Transverse colon (tissue), 4 donors: ENCODE measurements at regions not wholly inside any gene's neighbourhood (a gene's known extent, or its start where the extent isn't known, plus 50 kb on each side); places are given as distances from the start of the nearest gene placed in this dataset.

ENCODE experiments used
- EP300 ChIP-seq: sonication (generic); formaldehyde crosslinking; IDR thresholded peaks from one replicate; pipeline ENCODE4 v1.6.1; 2017; ENCODE audit warnings: antibody characterized with exemption, low read depth
- POLR2A ChIP-seq: fragments of 450-650 bp; IDR thresholded peaks from one replicate; pipeline ENCODE4 v1.6.1; 2016; ENCODE audit warnings: antibody characterized with exemption, mild to moderate bottlenecking, moderate library complexity
- POLR2AphosphoS5 ChIP-seq, 3 donors: sonication (generic); formaldehyde crosslinking; IDR thresholded peaks; one replicate each; pipeline ENCODE4 v1.6.1; 2016; ENCODE audit warnings: antibody characterized with exemption in 3 of 3
- TF ChIP-seq, protein P1 (sequence below), 5 experiments: fragments of 200-600 bp in 3 of 5; fragments of 450-650 bp in 2 of 5; sonication (generic) in 3 of 5; IDR thresholded peaks; 1 replicate in 2 of 5; 2 replicates in 3 of 5; pipeline ENCODE4 v1.5.1; 2016 to 2017; ENCODE audit warnings: antibody characterized with exemption in 5 of 5, inconsistent platforms in 3 of 5, mild to moderate bottlenecking in 2 of 5, moderate library complexity in 1 of 5

GRCh38 chr7:68362745-68363518 lies 1235.3 kb upstream of the AUTS2 start:
- TF ChIP-seq, protein P1, sequence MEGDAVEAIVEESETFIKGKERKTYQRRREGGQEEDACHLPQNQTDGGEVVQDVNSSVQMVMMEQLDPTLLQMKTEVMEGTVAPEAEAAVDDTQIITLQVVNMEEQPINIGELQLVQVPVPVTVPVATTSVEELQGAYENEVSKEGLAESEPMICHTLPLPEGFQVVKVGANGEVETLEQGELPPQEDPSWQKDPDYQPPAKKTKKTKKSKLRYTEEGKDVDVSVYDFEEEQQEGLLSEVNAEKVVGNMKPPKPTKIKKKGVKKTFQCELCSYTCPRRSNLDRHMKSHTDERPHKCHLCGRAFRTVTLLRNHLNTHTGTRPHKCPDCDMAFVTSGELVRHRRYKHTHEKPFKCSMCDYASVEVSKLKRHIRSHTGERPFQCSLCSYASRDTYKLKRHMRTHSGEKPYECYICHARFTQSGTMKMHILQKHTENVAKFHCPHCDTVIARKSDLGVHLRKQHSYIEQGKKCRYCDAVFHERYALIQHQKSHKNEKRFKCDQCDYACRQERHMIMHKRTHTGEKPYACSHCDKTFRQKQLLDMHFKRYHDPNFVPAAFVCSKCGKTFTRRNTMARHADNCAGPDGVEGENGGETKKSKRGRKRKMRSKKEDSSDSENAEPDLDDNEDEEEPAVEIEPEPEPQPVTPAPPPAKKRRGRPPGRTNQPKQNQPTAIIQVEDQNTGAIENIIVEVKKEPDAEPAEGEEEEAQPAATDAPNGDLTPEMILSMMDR (IDR thresholded peaks at IDR 0.05) = no peak
- no peak for TF ChIP-seq POLR2A
- no peak for TF ChIP-seq POLR2AphosphoS5 (IDR thresholded peaks at IDR 0.05)
- TF ChIP-seq EP300 = no peak
